Activated CD4-positive, alpha-beta T cell treated with anti-CD3 and anti-CD28 coated beads, Interleukin-2, Interleukin-4, amounts not matched to agents 100 ng/mL and 50 ng/mL, durations not matched to agents 16 hours and 8 hours (primary cell): ENCODE measurements at regions not wholly inside any gene's neighbourhood (a gene's known extent, or its start where the extent isn't known, plus 50 kb on each side); places are given as distances from the start of the nearest gene placed in this dataset.
A peak's percentile ranks its signal among the peaks of the same experiment; 100 is the strongest.

Source experiments
- DNase-seq: peaks from one replicate; pipeline ENCODE4 v3.0.0-alpha.2; 2020; ENCODE audit warnings: low spot score

GRCh38 chr5:67266654-67267350, 70.2 kb upstream of the CD180 start:
- DNase-seq: no peak

- DNase-seq: peak; percentile 3
Measured at GRCh38 chr5:67265951-67266350, 69.4 kb upstream of the CD180 start.

GRCh38 chr5:67263656-67264408, 67.2 kb upstream of the CD180 start:
- DNase-seq: no peak

- DNase-seq: no peak
Measured at GRCh38 chr5:67262956-67263355, 66.4 kb upstream of the CD180 start.

- DNase-seq: no peak
Measured at GRCh38 chr5:67262206-67262605, 65.6 kb upstream of the CD180 start.

- DNase-seq: no peak
Measured at GRCh38 chr5:67259548-67260215, 63.1 kb upstream of the CD180 start.

GRCh38 chr5:67257500-67257899, 60.9 kb upstream of the CD180 start:
- no peak for DNase-seq

GRCh38 chr5:67257077-67257476, 60.5 kb upstream of the CD180 start:
- DNase-seq: no peak

GRCh38 chr5:67255881-67256280, 59.3 kb upstream of the CD180 start:
- no peak for DNase-seq

- DNase-seq: no peak
Measured at GRCh38 chr5:67253911-67254310, 57.3 kb upstream of the CD180 start.

- no peak for DNase-seq
Measured at GRCh38 chr5:67249590-67249895, 52.9 kb upstream of the CD180 start.

GRCh38 chr5:67248703-67249589, 52.3 kb upstream of the CD180 start:
- DNase-seq: no peak

GRCh38 chr5:67246546-67247268, 50.1 kb upstream of the CD180 start:
- no peak for DNase-seq
